Suprapubic skin (tissue), 4 donors: ENCODE measurements at regions not wholly inside any gene's neighbourhood (a gene's known extent, or its start where the extent isn't known, plus 50 kb on each side); places are given as distances from the start of the nearest gene placed in this dataset.

Source experiments
- POLR2A ChIP-seq, 2 donors: fragments of 450-650 bp; IDR thresholded peaks; one replicate each; pipeline ENCODE4 v1.6.1; 2017; ENCODE audit warnings: antibody characterized with exemption in 2 of 2, mild to moderate bottlenecking in 2 of 2, moderate library complexity in 2 of 2
- POLR2AphosphoS5 ChIP-seq, 3 donors: sonication (generic); formaldehyde crosslinking; IDR thresholded peaks; one replicate each; pipeline ENCODE4 v1.6.1; 2017; ENCODE audit warnings: antibody characterized with exemption in 3 of 3
- TF ChIP-seq, protein P1 (sequence below), 2 donors: fragments of 200-600 bp in 1 of 2; fragments of 450-650 bp in 1 of 2; sonication (generic) in 1 of 2; IDR thresholded peaks; one replicate each; pipeline ENCODE4 v1.5.1; 2016 to 2019; ENCODE audit warnings: antibody characterized with exemption in 2 of 2, mild to moderate bottlenecking in 1 of 2, moderate library complexity in 1 of 2

DNA sequence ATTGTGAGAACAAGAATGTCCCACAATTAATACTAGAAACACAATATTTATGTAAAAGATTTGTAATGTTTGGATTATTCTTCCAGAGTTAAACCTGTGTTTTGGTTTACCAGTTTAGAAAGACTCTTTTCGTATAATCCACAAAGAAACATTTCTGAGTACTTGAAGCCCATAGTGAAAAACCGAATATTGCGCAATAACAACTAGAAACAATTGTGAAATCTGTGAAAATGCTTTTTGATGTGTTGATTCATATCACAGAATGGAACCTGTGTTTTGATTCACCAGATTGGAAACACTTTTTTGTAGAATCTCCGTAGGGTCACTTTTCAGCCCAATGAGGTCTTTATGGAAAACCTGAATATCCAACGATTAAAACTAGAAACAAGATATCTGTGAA, 386.2 kb downstream of the PRDM9 start:
- TF ChIP-seq, protein P1, sequence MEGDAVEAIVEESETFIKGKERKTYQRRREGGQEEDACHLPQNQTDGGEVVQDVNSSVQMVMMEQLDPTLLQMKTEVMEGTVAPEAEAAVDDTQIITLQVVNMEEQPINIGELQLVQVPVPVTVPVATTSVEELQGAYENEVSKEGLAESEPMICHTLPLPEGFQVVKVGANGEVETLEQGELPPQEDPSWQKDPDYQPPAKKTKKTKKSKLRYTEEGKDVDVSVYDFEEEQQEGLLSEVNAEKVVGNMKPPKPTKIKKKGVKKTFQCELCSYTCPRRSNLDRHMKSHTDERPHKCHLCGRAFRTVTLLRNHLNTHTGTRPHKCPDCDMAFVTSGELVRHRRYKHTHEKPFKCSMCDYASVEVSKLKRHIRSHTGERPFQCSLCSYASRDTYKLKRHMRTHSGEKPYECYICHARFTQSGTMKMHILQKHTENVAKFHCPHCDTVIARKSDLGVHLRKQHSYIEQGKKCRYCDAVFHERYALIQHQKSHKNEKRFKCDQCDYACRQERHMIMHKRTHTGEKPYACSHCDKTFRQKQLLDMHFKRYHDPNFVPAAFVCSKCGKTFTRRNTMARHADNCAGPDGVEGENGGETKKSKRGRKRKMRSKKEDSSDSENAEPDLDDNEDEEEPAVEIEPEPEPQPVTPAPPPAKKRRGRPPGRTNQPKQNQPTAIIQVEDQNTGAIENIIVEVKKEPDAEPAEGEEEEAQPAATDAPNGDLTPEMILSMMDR (IDR thresholded peaks at IDR 0.05): no peak
- TF ChIP-seq POLR2AphosphoS5 (IDR thresholded peaks at IDR 0.05) (no peak), POLR2A (IDR thresholded peaks at IDR 0.05) (no peak)
